ENCODE measurements at regions not wholly inside any gene's neighbourhood (a gene's known extent, or its start where the extent isn't known, plus 50 kb on each side); places are given as distances from the start of the nearest gene placed in this dataset.

DNA sequence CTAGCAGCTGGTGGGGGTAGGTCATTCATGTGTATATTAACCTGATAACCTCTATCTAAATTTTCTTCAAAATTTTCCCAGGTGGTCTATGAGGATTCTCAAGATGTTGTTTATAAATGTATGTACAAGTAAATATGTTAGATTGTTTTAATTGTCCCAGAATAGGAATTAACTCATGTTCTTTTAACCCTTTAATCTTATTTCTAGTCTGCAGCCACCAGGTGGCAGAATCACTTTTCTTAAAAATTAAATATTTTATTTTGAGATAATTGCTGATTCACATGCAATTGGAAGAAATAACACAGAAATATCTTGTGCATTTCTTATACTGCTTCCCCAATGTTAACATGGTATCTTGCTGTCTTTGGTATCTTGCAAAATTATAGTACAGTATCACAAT lies 589.5 kb downstream of the ARL4A start:
- TF ChIP-seq, protein P1, sequence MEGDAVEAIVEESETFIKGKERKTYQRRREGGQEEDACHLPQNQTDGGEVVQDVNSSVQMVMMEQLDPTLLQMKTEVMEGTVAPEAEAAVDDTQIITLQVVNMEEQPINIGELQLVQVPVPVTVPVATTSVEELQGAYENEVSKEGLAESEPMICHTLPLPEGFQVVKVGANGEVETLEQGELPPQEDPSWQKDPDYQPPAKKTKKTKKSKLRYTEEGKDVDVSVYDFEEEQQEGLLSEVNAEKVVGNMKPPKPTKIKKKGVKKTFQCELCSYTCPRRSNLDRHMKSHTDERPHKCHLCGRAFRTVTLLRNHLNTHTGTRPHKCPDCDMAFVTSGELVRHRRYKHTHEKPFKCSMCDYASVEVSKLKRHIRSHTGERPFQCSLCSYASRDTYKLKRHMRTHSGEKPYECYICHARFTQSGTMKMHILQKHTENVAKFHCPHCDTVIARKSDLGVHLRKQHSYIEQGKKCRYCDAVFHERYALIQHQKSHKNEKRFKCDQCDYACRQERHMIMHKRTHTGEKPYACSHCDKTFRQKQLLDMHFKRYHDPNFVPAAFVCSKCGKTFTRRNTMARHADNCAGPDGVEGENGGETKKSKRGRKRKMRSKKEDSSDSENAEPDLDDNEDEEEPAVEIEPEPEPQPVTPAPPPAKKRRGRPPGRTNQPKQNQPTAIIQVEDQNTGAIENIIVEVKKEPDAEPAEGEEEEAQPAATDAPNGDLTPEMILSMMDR (IDR thresholded peaks at IDR 0.05; ENCODE audit: insufficient read depth, low read length), result peak; percentile 2
- TF ChIP-seq, protein P2, sequence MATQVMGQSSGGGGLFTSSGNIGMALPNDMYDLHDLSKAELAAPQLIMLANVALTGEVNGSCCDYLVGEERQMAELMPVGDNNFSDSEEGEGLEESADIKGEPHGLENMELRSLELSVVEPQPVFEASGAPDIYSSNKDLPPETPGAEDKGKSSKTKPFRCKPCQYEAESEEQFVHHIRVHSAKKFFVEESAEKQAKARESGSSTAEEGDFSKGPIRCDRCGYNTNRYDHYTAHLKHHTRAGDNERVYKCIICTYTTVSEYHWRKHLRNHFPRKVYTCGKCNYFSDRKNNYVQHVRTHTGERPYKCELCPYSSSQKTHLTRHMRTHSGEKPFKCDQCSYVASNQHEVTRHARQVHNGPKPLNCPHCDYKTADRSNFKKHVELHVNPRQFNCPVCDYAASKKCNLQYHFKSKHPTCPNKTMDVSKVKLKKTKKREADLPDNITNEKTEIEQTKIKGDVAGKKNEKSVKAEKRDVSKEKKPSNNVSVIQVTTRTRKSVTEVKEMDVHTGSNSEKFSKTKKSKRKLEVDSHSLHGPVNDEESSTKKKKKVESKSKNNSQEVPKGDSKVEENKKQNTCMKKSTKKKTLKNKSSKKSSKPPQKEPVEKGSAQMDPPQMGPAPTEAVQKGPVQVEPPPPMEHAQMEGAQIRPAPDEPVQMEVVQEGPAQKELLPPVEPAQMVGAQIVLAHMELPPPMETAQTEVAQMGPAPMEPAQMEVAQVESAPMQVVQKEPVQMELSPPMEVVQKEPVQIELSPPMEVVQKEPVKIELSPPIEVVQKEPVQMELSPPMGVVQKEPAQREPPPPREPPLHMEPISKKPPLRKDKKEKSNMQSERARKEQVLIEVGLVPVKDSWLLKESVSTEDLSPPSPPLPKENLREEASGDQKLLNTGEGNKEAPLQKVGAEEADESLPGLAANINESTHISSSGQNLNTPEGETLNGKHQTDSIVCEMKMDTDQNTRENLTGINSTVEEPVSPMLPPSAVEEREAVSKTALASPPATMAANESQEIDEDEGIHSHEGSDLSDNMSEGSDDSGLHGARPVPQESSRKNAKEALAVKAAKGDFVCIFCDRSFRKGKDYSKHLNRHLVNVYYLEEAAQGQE (IDR thresholded peaks at IDR 0.05; ENCODE audit: insufficient replicate concordance, low read depth), result no peak
- TF ChIP-seq POLR2AphosphoS5 (IDR thresholded peaks at IDR 0.05; ENCODE audit: low read depth), result no peak
